A673 (cell line): ENCODE measurements at regions not wholly inside any gene's neighbourhood (a gene's known extent, or its start where the extent isn't known, plus 50 kb on each side); places are given as distances from the start of the nearest gene placed in this dataset.

Experiments
- EZH2 ChIP-seq: fragments of 200-600 bp; sonication (generic); IDR thresholded peaks from 2 replicates; pipeline ENCODE4 v1.6.1; 2017; ENCODE audit warnings: borderline replicate concordance, low read depth, mild to moderate bottlenecking, mixed read lengths, antibody characterized with exemption, low read length; ENCODE audit not compliant: poor library complexity, severe bottlenecking
- TF ChIP-seq, protein P1 (sequence below): fragments of 300-800, 200-600 bp; sonication (generic); conservative IDR thresholded peaks from 2 replicates; pipeline ENCODE4 v1.5.1; 2017; ENCODE audit warnings: low read depth, mild to moderate bottlenecking, antibody characterized with exemption, low read length, moderate library complexity, mixed read lengths

DNA sequence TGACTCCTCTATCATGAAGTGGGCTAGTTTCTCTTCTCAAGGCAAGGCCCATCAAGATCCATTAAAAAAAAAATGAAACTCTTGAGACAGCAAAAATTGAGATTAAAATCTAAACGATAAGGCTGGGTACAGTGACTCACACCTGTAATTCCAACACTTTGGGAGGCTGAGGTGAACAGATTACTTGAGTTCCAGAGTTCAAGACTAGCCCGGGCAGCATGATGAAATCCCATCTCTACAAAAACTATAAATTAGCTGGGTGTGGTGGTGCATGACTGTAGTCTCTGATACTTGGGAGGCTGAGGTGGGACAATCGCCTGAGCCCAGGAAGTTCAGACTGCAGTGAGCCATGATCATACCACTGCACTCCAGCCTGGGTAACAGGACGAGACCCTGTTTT, 226.5 kb upstream of the SOX5 start:
- TF ChIP-seq, protein P1, sequence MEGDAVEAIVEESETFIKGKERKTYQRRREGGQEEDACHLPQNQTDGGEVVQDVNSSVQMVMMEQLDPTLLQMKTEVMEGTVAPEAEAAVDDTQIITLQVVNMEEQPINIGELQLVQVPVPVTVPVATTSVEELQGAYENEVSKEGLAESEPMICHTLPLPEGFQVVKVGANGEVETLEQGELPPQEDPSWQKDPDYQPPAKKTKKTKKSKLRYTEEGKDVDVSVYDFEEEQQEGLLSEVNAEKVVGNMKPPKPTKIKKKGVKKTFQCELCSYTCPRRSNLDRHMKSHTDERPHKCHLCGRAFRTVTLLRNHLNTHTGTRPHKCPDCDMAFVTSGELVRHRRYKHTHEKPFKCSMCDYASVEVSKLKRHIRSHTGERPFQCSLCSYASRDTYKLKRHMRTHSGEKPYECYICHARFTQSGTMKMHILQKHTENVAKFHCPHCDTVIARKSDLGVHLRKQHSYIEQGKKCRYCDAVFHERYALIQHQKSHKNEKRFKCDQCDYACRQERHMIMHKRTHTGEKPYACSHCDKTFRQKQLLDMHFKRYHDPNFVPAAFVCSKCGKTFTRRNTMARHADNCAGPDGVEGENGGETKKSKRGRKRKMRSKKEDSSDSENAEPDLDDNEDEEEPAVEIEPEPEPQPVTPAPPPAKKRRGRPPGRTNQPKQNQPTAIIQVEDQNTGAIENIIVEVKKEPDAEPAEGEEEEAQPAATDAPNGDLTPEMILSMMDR: no peak
- no peak for TF ChIP-seq EZH2
